DOHH2 (cell line): ENCODE measurements at regions not wholly inside any gene's neighbourhood (a gene's known extent, or its start where the extent isn't known, plus 50 kb on each side); places are given as distances from the start of the nearest gene placed in this dataset.
"Not testable (repeated sequence)": the region's sequence is repeated elsewhere in the genome, so short reads cannot be mapped to it uniquely, and the experiment has no call there.

Source experiments
- H3F3A ChIP-seq: fragments of 200-600 bp; sonication (generic), shearing (Covaris generic); 2 replicates; pipeline ENCODE4 v1.6.0; 2016; ENCODE audit warnings: antibody characterized with exemption, mild to moderate bottlenecking; ENCODE audit not compliant: control insufficient read depth, insufficient read depth
- H3K27ac ChIP-seq: fragments of 200-600 bp; sonication (generic); 2 replicates; pipeline ENCODE4 v1.5.1; 2014; ENCODE audit warnings: low read depth, mild to moderate bottlenecking, low read length, moderate library complexity
- H3K27me3 ChIP-seq: fragments of 200-600 bp; sonication (generic); 2 replicates; pipeline ENCODE4 v1.6.1; 2014; ENCODE audit warnings: mild to moderate bottlenecking, low read length, mixed read lengths; ENCODE audit not compliant: control insufficient read depth
- H3K36me3 ChIP-seq: fragments of 200-600 bp; sonication (generic); 2 replicates; pipeline ENCODE4 v1.6.1; 2014; ENCODE audit warnings: mild to moderate bottlenecking, low read length, moderate library complexity, mixed read lengths; ENCODE audit not compliant: control insufficient read depth
- H3K4me1 ChIP-seq: fragments of 200-600 bp; sonication (generic); 2 replicates; pipeline ENCODE4 v1.6.1; 2014; ENCODE audit warnings: mild to moderate bottlenecking, low read length, mixed read lengths; ENCODE audit not compliant: control insufficient read depth
- H3K4me2 ChIP-seq: fragments of 200-600 bp; sonication (generic); 2 replicates; pipeline ENCODE4 v1.6.0; 2014; ENCODE audit warnings: mild to moderate bottlenecking, low read length, moderate library complexity
- H3K4me3 ChIP-seq: fragments of 200-600 bp; sonication (generic); 2 replicates; pipeline ENCODE4 v1.5.1; 2014; ENCODE audit warnings: mild to moderate bottlenecking, low read length, mixed read lengths
- H3K79me2 ChIP-seq: fragments of 200-600 bp; sonication (generic); 2 replicates; pipeline ENCODE4 v1.6.1; 2014; ENCODE audit warnings: mild to moderate bottlenecking, low read length, mixed read lengths; ENCODE audit not compliant: control insufficient read depth
- H3K9me2 ChIP-seq: fragments of 200-600 bp; sonication (generic); replicated peaks from 2 replicates; pipeline ENCODE4 v1.6.1; 2014; ENCODE audit warnings: mild to moderate bottlenecking, low read length, mixed read lengths; ENCODE audit not compliant: control insufficient read depth
- H3K9me3 ChIP-seq: fragments of 200-600 bp; sonication (generic); 2 replicates; pipeline ENCODE4 v1.6.1; 2014; ENCODE audit warnings: antibody characterized with exemption, low read length, mixed read lengths; ENCODE audit not compliant: control insufficient read depth, insufficient read depth
- H4K20me1 ChIP-seq: fragments of 200-600 bp; sonication (generic); 2 replicates; pipeline ENCODE4 v1.6.0; 2014; ENCODE audit warnings: low read depth, mild to moderate bottlenecking, antibody characterized with exemption, low read length, moderate library complexity; ENCODE audit not compliant: control insufficient read depth, insufficient read depth
- EZH2phosphoT487 ChIP-seq: fragments of 200-600 bp; sonication (generic); IDR thresholded peaks from 2 replicates; pipeline ENCODE4 v1.6.1; 2017; ENCODE audit warnings: borderline replicate concordance, mild to moderate bottlenecking, antibody characterized with exemption, low read length, moderate library complexity, mixed read lengths
- TF ChIP-seq, protein P1 (sequence below): fragments of 200-600 bp; sonication (generic); IDR thresholded peaks from one replicate; pipeline ENCODE4 v1.5.1; 2014; ENCODE audit warnings: antibody characterized with exemption, mild to moderate bottlenecking, low read depth, low read length; ENCODE audit not compliant: poor library complexity, severe bottlenecking

- no peaks in the 10 kb centered on the region for H3K27me3 ChIP-seq
- H3K4me3 ChIP-seq = no peak overlapping the region
- no peaks in the 10 kb centered on the region for H3K4me1 ChIP-seq
- H3F3A ChIP-seq = no peaks in the 10 kb centered on the region
- H3K36me3 ChIP-seq = no peaks in the 10 kb centered on the region
- no peaks in the 10 kb centered on the region for H3K79me2 ChIP-seq
- H3K9me3 ChIP-seq = no peaks in the 10 kb centered on the region
- no peaks in the 10 kb centered on the region for H4K20me1 ChIP-seq
- H3K27ac ChIP-seq = no peak overlapping the region
- H3K9me2 ChIP-seq = no peaks in the 10 kb centered on the region
- no peak for TF ChIP-seq EZH2phosphoT487
- TF ChIP-seq, protein P1, sequence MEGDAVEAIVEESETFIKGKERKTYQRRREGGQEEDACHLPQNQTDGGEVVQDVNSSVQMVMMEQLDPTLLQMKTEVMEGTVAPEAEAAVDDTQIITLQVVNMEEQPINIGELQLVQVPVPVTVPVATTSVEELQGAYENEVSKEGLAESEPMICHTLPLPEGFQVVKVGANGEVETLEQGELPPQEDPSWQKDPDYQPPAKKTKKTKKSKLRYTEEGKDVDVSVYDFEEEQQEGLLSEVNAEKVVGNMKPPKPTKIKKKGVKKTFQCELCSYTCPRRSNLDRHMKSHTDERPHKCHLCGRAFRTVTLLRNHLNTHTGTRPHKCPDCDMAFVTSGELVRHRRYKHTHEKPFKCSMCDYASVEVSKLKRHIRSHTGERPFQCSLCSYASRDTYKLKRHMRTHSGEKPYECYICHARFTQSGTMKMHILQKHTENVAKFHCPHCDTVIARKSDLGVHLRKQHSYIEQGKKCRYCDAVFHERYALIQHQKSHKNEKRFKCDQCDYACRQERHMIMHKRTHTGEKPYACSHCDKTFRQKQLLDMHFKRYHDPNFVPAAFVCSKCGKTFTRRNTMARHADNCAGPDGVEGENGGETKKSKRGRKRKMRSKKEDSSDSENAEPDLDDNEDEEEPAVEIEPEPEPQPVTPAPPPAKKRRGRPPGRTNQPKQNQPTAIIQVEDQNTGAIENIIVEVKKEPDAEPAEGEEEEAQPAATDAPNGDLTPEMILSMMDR = no peak
- H3K4me2 ChIP-seq = no peak overlapping the region
Observed at GRCh38 chr15:87470923-87471322, 785.6 kb downstream of the NTRK3 start.

- not testable (repeated sequence) for H3K4me2 ChIP-seq, H3K4me3 ChIP-seq
Observed at GRCh38 chr15:87463956-87464355, 792.6 kb downstream of the NTRK3 start.

GRCh38 chr15:87461631-87462030 is 794.9 kb downstream of the NTRK3 start:
- Histone ChIP-seq H3K27ac (no peak overlapping the region), H3K9me3 (no peaks in the 10 kb centered on the region), H3F3A (no peaks in the 10 kb centered on the region), H3K4me3 (no peak overlapping the region), H3K36me3 (no peaks in the 10 kb centered on the region), H3K9me2 (no peaks in the 10 kb centered on the region), H3K27me3 (no peaks in the 10 kb centered on the region), H4K20me1 (no peaks in the 10 kb centered on the region), H3K79me2 (no peaks in the 10 kb centered on the region), H3K4me2 (no peak overlapping the region), H3K4me1 (no peaks in the 10 kb centered on the region)
- TF ChIP-seq EZH2phosphoT487 = no peak
- TF ChIP-seq, protein P1 = no peak

More at GRCh38 chr15:87463956-87464355, 792.6 kb downstream of the NTRK3 start:
- H3K27ac ChIP-seq, H3K9me3 ChIP-seq, H4K20me1 ChIP-seq, H3K27me3 ChIP-seq, H3F3A ChIP-seq, H3K4me1 ChIP-seq, H3K79me2 ChIP-seq, H3K36me3 ChIP-seq, H3K9me2 ChIP-seq: not testable (repeated sequence)

DNA sequence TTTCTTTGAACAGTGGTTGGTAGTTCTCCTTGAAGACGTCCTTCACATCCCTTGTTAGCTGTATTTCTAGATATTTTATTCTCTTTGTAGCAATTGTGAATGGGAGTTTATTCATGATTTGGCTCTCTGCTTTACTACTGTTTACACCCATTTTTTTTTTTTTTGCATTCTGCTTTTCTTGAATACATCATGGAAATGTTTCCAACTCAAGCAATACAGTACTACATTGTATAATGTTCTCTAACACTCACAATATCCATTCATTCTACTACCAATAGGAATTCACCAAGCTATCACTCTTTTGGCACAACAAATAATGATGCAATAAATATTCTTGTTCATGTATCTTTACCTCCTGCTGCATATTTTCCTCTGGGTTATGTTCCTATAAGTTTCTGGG is 801.7 kb downstream of the NTRK3 start:
- H3K4me1 ChIP-seq = no peaks in the 10 kb centered on the region
- H3F3A ChIP-seq = no peaks in the 10 kb centered on the region
- no peak overlapping the region for H3K4me3 ChIP-seq
- H3K4me2 ChIP-seq = no peak overlapping the region
- no peaks in the 10 kb centered on the region for H3K9me3 ChIP-seq
- no peaks in the 10 kb centered on the region for H3K36me3 ChIP-seq
- H3K79me2 ChIP-seq = no peaks in the 10 kb centered on the region
- no peaks in the 10 kb centered on the region for H4K20me1 ChIP-seq
- H3K9me2 ChIP-seq = no peaks in the 10 kb centered on the region
- H3K27ac ChIP-seq = no peak overlapping the region
- no peaks in the 10 kb centered on the region for H3K27me3 ChIP-seq
- TF ChIP-seq, protein P1 = no peak
- no peak for TF ChIP-seq EZH2phosphoT487
